Fibroblast of the aortic adventitia (primary cell): ENCODE measurements at regions not wholly inside any gene's neighbourhood (a gene's known extent, or its start where the extent isn't known, plus 50 kb on each side); places are given as distances from the start of the nearest gene placed in this dataset.

Experiments used
- DNase-seq: peaks from one replicate; pipeline ENCODE4 v3.0.0-alpha.2; 2010; ENCODE audit warnings: low read depth
- H3K4me3 ChIP-seq: 2 replicates; pipeline ENCODE4 v1.5.1; 2011; ENCODE audit warnings: low read depth, mild to moderate bottlenecking, control low read depth, low read length, moderate library complexity
- TF ChIP-seq, protein P1 (sequence below): IDR thresholded peaks from 2 replicates; pipeline ENCODE4 v1.5.1; 2011; ENCODE audit warnings: mild to moderate bottlenecking, low read length, control low read depth, inconsistent platforms; ENCODE audit not compliant: insufficient read depth

DNA sequence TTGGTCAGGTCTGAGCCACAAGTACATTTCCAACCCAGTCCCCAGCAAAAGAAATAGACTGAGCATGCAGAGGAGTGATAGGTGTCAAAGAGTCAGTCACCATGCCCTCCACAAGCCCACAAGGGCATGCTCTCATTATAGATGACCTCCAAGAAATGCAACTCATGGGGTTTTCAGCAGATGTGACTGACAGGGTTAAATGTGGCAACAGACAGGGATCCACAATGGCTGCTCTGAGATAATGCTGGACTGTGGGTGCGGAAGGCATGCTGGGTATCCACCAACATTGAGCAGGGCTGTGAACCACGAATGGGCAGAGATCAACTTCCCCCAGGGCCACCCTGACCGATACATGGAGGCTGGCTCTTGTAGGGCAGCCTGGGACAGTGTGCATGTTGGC lies 115.8 kb downstream of the BCOR start:
- no peak for DNase-seq

DNA sequence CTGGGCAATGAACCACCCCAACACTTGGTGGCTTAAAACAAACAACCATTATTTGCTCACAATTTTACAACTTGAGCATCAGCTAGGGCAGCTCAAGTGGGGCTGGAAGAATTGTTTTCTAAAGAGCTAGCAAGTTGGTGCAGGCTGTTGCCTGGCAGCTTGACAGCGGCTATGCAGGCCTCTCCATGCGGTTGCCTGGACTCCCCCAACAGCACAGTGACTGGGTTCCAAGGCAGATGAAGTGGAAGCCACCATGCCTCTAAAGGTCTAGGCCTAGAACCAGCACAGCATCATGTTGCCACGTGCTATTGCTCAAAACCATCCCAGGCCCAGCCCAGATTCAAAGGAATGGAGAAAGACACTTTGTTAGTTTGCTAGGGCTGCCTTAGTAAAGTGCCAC lies 114.8 kb downstream of the BCOR start:
- DNase-seq: no peak
- TF ChIP-seq, protein P1, sequence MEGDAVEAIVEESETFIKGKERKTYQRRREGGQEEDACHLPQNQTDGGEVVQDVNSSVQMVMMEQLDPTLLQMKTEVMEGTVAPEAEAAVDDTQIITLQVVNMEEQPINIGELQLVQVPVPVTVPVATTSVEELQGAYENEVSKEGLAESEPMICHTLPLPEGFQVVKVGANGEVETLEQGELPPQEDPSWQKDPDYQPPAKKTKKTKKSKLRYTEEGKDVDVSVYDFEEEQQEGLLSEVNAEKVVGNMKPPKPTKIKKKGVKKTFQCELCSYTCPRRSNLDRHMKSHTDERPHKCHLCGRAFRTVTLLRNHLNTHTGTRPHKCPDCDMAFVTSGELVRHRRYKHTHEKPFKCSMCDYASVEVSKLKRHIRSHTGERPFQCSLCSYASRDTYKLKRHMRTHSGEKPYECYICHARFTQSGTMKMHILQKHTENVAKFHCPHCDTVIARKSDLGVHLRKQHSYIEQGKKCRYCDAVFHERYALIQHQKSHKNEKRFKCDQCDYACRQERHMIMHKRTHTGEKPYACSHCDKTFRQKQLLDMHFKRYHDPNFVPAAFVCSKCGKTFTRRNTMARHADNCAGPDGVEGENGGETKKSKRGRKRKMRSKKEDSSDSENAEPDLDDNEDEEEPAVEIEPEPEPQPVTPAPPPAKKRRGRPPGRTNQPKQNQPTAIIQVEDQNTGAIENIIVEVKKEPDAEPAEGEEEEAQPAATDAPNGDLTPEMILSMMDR: no peak
- no peak overlapping the region for H3K4me3 ChIP-seq

More for the DNA sequence above, 115.8 kb downstream of the BCOR start:
- TF ChIP-seq, protein P1: no peak
- no peak overlapping the region for H3K4me3 ChIP-seq

- TF ChIP-seq, protein P1: no peak
- no peak overlapping the region for H3K4me3 ChIP-seq
- DNase-seq: no peak
Observed at GRCh38 chrX:39983715-39984114, 114.0 kb downstream of the BCOR start.

DNA sequence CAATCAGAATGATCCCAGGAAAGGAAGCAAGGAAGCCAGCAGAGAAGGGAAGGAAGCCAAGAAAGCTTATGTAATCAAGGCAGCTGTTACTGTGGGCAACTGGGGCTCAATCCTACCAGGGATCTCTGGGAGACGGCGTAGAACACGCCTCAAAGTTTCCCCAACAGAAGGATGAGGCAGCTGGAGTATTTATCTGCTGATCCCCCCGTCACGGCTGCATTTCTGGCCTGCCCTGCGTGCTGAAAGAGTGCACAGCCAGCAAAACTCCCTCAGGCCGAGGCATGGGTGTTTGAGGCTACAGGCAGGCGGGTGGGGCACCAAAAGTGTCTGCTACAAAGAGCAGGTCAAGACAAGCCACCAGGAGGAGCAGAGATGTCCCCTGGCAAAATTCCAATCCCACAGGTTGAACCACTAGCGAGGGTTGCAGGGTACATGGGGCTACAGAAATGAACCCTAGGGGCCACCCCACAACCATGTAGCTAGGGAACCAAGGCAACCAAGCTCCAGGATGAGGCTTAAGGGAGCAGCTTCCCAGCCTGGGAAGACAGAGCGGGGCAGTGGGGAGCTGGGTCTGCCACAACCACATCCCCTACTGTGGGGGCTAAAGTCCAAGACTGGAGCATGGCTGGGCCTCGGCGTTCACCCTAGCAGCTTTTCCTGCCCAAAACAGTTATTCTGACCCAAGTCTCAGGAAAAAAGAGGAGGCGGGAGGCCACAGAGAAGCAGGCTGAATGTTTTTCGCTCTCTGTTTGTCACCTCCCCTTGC lies 113.4 kb downstream of the BCOR start:
- DNase-seq: peak; percentile 72
- TF ChIP-seq, protein P1: no peak
- H3K4me3 ChIP-seq: no peak overlapping the region

- no peak overlapping the region for H3K4me3 ChIP-seq
- DNase-seq: no peak
- TF ChIP-seq, protein P1: no peak
Observed at GRCh38 chrX:39985071-39985470, 112.7 kb downstream of the BCOR start.

DNA sequence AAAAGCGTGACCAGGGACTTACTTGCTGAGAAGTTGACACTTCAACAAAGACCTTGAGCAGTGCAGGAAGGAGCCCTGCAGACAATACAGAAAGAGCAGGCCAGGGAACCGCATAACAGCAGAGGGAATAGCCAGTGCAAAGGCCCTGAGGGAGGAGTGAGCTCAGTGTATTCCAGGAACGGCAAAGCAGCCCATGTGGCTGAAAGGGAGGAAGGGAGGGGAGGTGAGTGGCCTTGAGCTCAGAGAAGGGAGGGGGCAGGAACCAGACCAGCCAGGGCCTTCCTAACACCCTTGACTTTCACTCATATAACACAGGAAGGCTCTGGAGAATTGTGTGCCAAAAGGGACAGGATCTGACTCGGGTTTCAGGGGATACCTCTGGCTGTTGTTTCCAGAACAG lies 112.2 kb downstream of the BCOR start:
- TF ChIP-seq, protein P1: no peak
- no peak overlapping the region for H3K4me3 ChIP-seq
- no peak for DNase-seq

GRCh38 chrX:39988496-39988895 lies 109.3 kb downstream of the BCOR start:
- TF ChIP-seq, protein P1: no peak
- peak; percentile 7 for DNase-seq
- no peak overlapping the region for H3K4me3 ChIP-seq
